Body of pancreas (tissue), 4 donors: ENCODE measurements at regions not wholly inside any gene's neighbourhood (a gene's known extent, or its start where the extent isn't known, plus 50 kb on each side); places are given as distances from the start of the nearest gene placed in this dataset.

ENCODE experiments used
- CTCF ChIP-seq, 7 experiments: fragments of 450-650 bp in 4 of 7; fragments of 200-600 bp in 3 of 7; sonication (generic) in 3 of 7; IDR thresholded peaks; one replicate each; pipeline ENCODE4 v1.5.1; 2016 to 2019; ENCODE audit warnings: antibody characterized with exemption in 7 of 7
- POLR2A ChIP-seq, 3 donors: fragments of 450-650 bp; IDR thresholded peaks; one replicate each; pipeline ENCODE4 v1.6.1; 2016; ENCODE audit warnings: antibody characterized with exemption in 3 of 3, mild to moderate bottlenecking in 2 of 3

GRCh38 chr14:37864861-37865718, 269.7 kb downstream of the TTC6 start:
- TF ChIP-seq CTCF (IDR thresholded peaks at IDR 0.05) (no peak), POLR2A (IDR thresholded peaks at IDR 0.05) (no peak)
